HG02943 (cell line): ENCODE measurements at regions not wholly inside any gene's neighbourhood (a gene's known extent, or its start where the extent isn't known, plus 50 kb on each side); places are given as distances from the start of the nearest gene placed in this dataset.
"Not testable (repeated sequence)": the region's sequence is repeated elsewhere in the genome, so short reads cannot be mapped to it uniquely, and the experiment has no call there.

Experiments
- ATAC-seq: cut with Tn5 transposase; IDR thresholded peaks from one replicate; pipeline ENCODE4 v1.9.1; 2021; ENCODE audit warnings: mild to moderate bottlenecking, low read depth, moderate library complexity; ENCODE audit not compliant: unreplicated experiment

DNA sequence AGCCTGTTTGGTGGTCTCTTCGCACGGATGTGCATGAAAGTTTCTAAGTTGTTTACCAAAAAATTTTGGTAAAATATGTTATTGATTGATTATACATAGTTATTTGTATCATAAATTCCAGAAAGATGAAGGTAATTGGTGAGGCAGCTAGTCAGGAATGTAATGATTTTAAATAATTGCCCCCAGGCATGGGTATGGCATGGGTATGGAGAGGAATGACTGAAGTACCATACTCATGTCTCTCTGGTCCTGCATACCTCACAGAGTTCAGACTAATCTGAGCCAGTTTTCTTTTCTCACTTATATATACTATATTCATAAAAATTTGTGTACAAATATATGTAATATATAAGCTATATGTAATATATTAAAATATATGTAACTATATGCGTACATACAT lies 329.0 kb upstream of the TECRL start:
- no peak for ATAC-seq

GRCh38 chr4:64737854-64738138 lies 328.5 kb upstream of the TECRL start:
- ATAC-seq = not testable (repeated sequence)

DNA sequence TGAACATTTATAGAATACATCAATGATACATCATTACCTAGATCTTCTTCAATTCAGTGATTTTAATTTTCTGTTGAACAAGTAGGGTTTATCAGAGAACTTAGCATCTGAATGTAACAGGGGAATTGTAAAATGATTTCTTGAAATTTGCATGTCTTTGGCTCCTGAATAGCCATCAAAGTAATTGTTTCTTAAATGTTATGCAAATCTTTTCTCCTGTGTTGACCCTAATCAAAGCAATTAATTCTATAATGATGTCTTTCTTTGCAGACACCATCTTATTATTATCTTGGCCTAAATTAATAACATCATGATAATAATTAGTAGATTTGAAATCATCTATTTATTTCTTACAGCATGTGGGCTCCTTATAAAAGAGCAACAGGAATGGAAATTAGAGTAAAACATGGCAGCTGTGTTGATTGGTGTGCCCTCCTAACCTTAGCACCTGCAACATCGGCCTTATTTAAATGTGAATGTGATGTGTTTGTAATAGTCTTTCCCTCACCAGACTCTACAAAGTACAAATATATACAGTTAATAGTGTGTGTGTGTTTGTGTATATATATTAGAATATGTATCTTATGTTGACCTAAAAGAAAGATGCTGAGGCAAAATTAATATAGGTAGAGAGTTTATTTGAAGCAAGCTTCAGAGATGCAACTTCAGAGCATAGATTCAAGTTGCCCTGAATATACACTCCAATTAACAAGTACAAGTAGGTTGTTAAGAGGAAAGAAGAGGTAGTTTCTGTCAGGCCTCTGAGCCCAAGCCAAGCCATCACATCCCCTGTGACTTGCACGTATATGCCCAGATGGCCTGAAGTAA lies 328.0 kb upstream of the TECRL start:
- no peak for ATAC-seq

GRCh38 chr4:64729561-64729960 lies 320.3 kb upstream of the TECRL start:
- no peak for ATAC-seq

GRCh38 chr4:64727960-64728359 lies 318.7 kb upstream of the TECRL start:
- ATAC-seq = no peak

DNA sequence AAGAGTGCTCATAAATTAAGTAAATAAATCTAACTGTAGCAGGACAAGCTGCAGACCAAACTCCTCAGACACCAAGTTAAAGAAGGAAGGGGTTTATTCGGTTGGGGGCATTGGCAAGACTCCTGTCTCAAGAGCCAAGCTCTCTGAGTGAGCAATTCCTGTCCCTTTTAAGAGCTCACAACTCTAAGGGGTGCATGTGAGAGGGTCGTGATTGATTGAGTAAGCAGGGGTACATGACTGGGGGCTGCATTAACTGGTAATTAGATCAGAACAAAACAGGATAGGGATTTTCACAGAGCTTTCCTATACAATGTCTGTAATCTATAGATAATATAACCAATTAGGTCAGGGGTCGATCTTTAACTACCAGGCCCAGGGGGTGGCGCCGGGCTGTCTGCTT lies 318.1 kb upstream of the TECRL start:
- not testable (repeated sequence) for ATAC-seq

- ATAC-seq = no peak
Observed at GRCh38 chr4:64724689-64725088, 315.4 kb upstream of the TECRL start.

GRCh38 chr4:64721106-64721505 lies 311.9 kb upstream of the TECRL start:
- no peak for ATAC-seq

DNA sequence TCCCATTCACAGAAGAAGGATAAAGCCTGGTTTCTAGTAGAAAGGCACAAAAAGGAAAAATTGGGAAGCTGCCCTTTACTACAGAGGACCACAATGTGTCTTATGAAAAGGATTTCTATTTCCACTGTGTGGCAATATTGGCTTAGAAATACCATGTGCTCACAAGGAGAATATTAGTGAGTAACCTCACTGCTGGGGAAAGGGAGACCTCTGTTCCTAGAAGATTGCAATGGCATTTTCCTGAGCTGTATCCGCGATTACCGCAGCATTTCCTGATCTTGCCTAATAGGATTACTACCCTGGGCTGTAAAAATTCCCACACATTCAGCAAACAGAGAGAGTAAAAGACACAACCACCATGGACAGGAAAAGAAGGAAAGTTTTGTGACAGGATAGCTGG lies 308.8 kb upstream of the TECRL start:
- no peak for ATAC-seq

GRCh38 chr4:64715741-64716140 lies 306.5 kb upstream of the TECRL start:
- no peak for ATAC-seq

GRCh38 chr4:64713256-64713840 lies 304.1 kb upstream of the TECRL start:
- no peak for ATAC-seq

- no peak for ATAC-seq
Observed at GRCh38 chr4:64712590-64712989, 303.3 kb upstream of the TECRL start.

GRCh38 chr4:64705989-64706388 lies 296.7 kb upstream of the TECRL start:
- no peak for ATAC-seq

- no peak for ATAC-seq
Observed at GRCh38 chr4:64698171-64698570, 288.9 kb upstream of the TECRL start.

- no peak for ATAC-seq
Observed at GRCh38 chr4:64682946-64683345, 273.7 kb upstream of the TECRL start.

DNA sequence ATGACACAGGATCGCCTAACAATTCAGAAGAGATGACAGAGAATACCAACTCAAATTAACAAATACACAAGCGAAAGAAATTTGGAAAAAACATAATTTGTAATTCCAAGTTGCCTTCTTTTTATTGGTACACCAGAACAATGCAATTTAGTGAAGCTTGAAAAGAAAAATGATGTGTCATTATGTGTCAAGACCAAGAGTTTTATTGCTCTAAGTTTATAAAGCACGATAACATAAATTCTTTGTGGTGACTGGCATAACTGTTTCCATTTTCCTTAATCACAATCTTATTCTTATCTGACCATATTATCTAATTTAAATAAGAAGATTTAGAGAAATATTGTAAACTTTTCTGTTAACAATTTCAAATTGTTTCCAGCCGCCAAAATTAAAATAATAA lies 273.2 kb upstream of the TECRL start:
- no peak for ATAC-seq

- ATAC-seq = not testable (repeated sequence)
Observed at GRCh38 chr4:64673121-64673520, 263.9 kb upstream of the TECRL start.

DNA sequence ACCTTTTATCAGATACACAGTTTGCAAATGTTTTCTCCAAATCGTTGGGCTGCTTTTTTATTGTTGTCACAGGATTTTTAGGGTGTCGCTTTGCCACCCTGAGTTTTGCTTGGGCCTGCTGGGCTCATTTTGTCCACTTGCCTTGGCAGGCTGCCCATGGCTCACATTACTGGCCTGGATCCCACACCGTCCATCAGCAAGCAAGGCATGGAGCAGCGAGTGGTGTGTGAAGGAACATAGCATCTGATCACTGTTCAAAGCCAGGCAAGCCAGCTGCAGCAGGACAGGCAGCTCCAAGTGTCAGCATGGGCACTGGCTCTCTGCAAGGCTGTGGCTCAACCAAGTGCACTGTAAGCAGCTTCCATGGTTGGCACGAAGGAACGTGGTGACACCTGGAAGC lies 261.4 kb upstream of the TECRL start:
- ATAC-seq = no peak

DNA sequence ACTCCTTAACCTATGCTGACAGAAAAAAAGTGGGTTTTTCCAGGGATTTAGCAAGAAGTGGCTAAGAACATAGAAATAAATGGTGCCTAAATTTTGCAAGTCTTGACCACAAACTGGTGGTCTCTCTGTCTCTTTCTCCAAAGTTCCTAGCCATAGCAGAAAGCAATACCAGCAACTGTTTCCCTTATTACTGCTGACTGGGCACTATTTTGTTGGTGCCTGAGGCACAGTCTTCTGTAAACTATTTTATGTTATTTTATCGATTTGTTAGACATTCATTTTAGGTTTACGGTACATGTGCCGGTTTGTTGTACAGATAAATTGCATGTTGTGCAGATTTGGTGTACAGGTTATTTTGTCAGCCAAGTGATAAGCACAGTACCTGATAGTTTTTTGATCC lies 234.6 kb upstream of the TECRL start:
- ATAC-seq = no peak

DNA sequence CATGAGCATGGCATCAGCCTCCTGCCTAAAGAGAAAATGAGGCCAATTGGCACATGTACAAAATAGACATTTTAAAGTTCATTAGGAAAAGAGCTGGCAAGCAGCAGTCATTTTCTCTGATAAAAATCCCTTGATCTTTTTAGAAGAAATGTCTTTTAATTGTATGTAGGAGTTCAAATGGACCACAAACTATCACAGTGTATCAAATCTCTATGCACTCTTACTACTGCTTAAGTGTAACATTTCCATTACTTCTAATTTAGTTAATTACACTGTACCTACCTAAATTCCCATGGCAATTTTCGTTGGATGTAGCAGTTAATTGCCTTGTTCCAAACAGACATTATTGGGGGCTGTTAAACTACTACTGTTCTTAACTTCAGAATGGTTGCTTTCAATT lies 233.7 kb upstream of the TECRL start:
- ATAC-seq = no peak

DNA sequence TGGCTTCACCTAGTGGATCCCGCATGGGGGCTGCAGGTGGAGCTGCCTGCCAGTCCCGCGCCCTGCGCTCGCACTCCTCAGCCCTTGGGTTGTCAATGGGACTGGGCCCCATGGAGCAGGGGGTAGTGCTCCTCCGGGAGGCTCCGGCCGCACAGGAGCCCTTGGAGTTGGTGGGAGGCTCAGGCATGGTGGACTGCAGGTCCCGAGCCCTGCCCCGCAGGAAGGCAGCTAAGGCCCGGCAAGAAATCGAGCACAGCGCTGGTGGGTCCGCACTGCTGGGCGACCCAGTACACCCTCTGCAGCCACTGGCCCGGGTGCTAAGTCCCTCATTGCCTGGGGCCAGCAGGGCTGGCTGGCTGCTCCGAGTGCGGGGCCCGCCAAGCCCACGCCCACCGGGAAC lies 231.2 kb upstream of the TECRL start:
- not testable (repeated sequence) for ATAC-seq

DNA sequence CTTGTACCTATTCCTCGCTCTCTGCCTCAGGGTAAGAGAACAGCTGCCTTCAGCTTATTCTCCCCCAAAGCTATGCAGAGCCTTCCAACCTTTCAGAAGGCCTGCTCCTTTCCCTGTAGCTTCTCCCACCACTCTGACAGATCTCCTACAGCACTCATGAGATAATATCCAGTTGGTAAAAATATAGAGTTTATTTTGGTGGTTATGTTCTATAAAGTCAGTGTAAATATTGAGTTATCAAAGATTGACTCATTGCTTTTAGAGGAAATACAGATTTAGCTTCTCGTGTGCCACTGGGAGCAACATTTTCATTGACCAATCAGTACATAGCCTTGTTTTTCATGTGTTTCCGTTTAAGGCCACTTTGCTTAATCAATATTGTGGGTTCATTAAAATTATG lies 216.2 kb upstream of the TECRL start:
- no peak for ATAC-seq
